OCI-LY7 (cell line): ENCODE measurements at regions not wholly inside any gene's neighbourhood (a gene's known extent, or its start where the extent isn't known, plus 50 kb on each side); places are given as distances from the start of the nearest gene placed in this dataset.

Source experiments
- BruUV-seq: library from RNA; stranded (reverse); fragments of 400-500 nt; replicated peaks from 2 replicates; lab custom pipeline; 2021; lab: Mats Ljungman, UMichigan
- CTCF ChIA-PET: fragments of 300-600 bp; sonication (Branson Sonifier 250); formaldehyde crosslinking; loops from one replicate; lab custom pipeline; 2022; ENCODE audit warnings: antibody characterized with exemption; ENCODE audit not compliant: unreplicated experiment; lab: Charles Lee
- POLR2A ChIA-PET: fragments of 300-600 bp; sonication (Branson Sonifier 250); formaldehyde crosslinking; loops from one replicate; lab custom pipeline; 2022; ENCODE audit warnings: antibody characterized with exemption; lab: Charles Lee
- DNase-seq: peaks from one replicate; pipeline ENCODE4 v3.0.0-alpha.2; 2015; ENCODE audit warnings: low spot score
- H2AFZ ChIP-seq: fragments of 200-600 bp; sonication (generic), shearing (Covaris generic); 2 replicates; pipeline ENCODE4 v1.6.1; 2014; ENCODE audit warnings: mild to moderate bottlenecking, antibody characterized with exemption, low read length, moderate library complexity
- H3K27ac ChIP-seq: fragments of 200-600 bp; sonication (generic); 2 replicates; pipeline ENCODE4 v1.5.1; 2014; ENCODE audit warnings: mixed run types, low read depth, mild to moderate bottlenecking, moderate library complexity, low read length, inconsistent platforms; ENCODE audit not compliant: poor library complexity, severe bottlenecking
- H3K36me3 ChIP-seq: fragments of 200-600 bp; sonication (generic); 2 replicates; pipeline ENCODE4 v1.6.1; 2014; ENCODE audit warnings: mild to moderate bottlenecking, antibody characterized with exemption, low read length, moderate library complexity, mixed read lengths; ENCODE audit not compliant: insufficient read depth
- H3K4me1 ChIP-seq: fragments of 200-600 bp; sonication (generic); 2 replicates; pipeline ENCODE4 v1.5.1; 2014; ENCODE audit warnings: mild to moderate bottlenecking, low read length; ENCODE audit not compliant: insufficient read depth, poor library complexity, severe bottlenecking
- H3K4me2 ChIP-seq: fragments of 200-600 bp; sonication (generic); 2 replicates; pipeline ENCODE4 v1.6.1; 2014; ENCODE audit warnings: mild to moderate bottlenecking, low read length
- H3K4me3 ChIP-seq: fragments of 200-600 bp; sonication (generic); 2 replicates; pipeline ENCODE4 v1.5.1; 2014; ENCODE audit warnings: mild to moderate bottlenecking, low read depth, low read length; ENCODE audit not compliant: poor library complexity, severe bottlenecking
- H3K79me2 ChIP-seq: fragments of 200-600 bp; sonication (generic); 2 replicates; pipeline ENCODE4 v1.6.1; 2016; ENCODE audit warnings: low read depth, mild to moderate bottlenecking, low read length, moderate library complexity, mixed read lengths; ENCODE audit not compliant: insufficient read depth
- H3K9me2 ChIP-seq: fragments of 200-600 bp; sonication (generic); 2 replicates; pipeline ENCODE4 v1.6.1; 2016; ENCODE audit warnings: mild to moderate bottlenecking, low read length, mixed read lengths; ENCODE audit not compliant: insufficient read depth
- H3K9me3 ChIP-seq: fragments of 200-600 bp; sonication (generic); 2 replicates; pipeline ENCODE4 v1.6.1; 2014; ENCODE audit warnings: mild to moderate bottlenecking, mixed run types, low read length, mixed read lengths
- H4K20me1 ChIP-seq: fragments of 200-600 bp; sonication (generic); 2 replicates; pipeline ENCODE4 v1.6.1; 2014; ENCODE audit warnings: mild to moderate bottlenecking, antibody characterized with exemption, low read length, moderate library complexity, mixed read lengths; ENCODE audit not compliant: insufficient read depth
- EZH2phosphoT487 ChIP-seq: fragments of 200-600 bp; sonication (generic); IDR thresholded peaks from 2 replicates; pipeline ENCODE4 v1.6.1; 2018; ENCODE audit warnings: low read depth, borderline replicate concordance, mild to moderate bottlenecking, mixed run types, antibody characterized with exemption, low read length, moderate library complexity, mixed read lengths
- intact Hi-C: fragments of 100-400 bp; cut with micrococcal nuclease; formaldehyde crosslinking; loops from one replicate; pipeline ENCODE4 v1.10.0; 2022; ENCODE audit not compliant: unreplicated experiment
- TF ChIP-seq, protein P1 (sequence below): fragments of 200-600 bp; sonication (generic); conservative IDR thresholded peaks from 2 replicates; pipeline ENCODE4 v1.5.1; 2014; ENCODE audit warnings: mild to moderate bottlenecking, antibody characterized with exemption, low read length, moderate library complexity, mixed read lengths

- no peaks in the 10 kb centered on the region for H3K79me2 ChIP-seq
- H3K36me3 ChIP-seq: no peaks in the 10 kb centered on the region
- H3K9me3 ChIP-seq: no peaks in the 10 kb centered on the region
- H2AFZ ChIP-seq: no peak overlapping the region
- no peak for DNase-seq
- CTCF ChIA-PET: no interaction called here
- TF ChIP-seq EZH2phosphoT487: no peak
- TF ChIP-seq, protein P1, sequence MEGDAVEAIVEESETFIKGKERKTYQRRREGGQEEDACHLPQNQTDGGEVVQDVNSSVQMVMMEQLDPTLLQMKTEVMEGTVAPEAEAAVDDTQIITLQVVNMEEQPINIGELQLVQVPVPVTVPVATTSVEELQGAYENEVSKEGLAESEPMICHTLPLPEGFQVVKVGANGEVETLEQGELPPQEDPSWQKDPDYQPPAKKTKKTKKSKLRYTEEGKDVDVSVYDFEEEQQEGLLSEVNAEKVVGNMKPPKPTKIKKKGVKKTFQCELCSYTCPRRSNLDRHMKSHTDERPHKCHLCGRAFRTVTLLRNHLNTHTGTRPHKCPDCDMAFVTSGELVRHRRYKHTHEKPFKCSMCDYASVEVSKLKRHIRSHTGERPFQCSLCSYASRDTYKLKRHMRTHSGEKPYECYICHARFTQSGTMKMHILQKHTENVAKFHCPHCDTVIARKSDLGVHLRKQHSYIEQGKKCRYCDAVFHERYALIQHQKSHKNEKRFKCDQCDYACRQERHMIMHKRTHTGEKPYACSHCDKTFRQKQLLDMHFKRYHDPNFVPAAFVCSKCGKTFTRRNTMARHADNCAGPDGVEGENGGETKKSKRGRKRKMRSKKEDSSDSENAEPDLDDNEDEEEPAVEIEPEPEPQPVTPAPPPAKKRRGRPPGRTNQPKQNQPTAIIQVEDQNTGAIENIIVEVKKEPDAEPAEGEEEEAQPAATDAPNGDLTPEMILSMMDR: no peak
- H3K4me2 ChIP-seq: no peak overlapping the region
- peaks cover 9% of the 10 kb centered on the region for H3K4me1 ChIP-seq
- H4K20me1 ChIP-seq: no peaks in the 10 kb centered on the region
- no peaks in the 10 kb centered on the region for H3K9me2 ChIP-seq
- POLR2A ChIA-PET: no interaction called here
- no peak overlapping the region for H3K4me3 ChIP-seq
- H3K27ac ChIP-seq: no peak overlapping the region
- intact Hi-C loops: no loop called here
- BruUV-seq: no TSS peak
Observed at GRCh38 chr18:34086370-34086769, 138.3 kb downstream of the NOL4 start.

DNA sequence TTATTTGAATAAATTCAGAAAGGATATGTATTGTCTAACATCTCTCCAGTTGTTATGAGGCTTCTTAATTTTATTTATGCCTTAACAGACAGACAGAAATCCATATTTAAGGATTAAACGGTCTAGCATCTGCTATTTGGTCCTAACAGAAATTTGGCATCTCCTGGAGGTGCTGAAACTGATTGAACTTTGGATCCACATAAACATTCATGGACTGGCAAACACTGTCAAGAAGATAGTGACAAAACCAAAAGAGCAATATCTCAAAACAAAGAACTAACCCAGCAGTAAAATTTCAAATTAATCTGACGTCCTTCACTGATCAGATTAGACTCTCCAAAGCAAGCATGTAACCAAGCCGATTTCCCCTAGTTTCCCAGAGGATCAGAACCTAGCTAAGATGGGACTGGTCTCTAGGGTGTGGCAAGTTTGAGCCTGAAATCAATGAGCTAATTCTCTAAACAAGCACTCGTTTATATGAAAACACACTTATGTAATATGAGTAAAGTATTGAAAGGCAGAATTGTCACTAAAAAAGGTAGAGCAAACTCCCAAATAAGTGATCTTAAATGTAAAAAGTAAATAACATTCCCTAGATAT lies 139.5 kb downstream of the NOL4 start:
- no peaks in the 10 kb centered on the region for H3K36me3 ChIP-seq
- no peaks in the 10 kb centered on the region for H4K20me1 ChIP-seq
- H3K9me2 ChIP-seq: no peaks in the 10 kb centered on the region
- H3K79me2 ChIP-seq: no peaks in the 10 kb centered on the region
- no peak overlapping the region for H3K4me3 ChIP-seq
- intact Hi-C loops: no loop called here
- no TSS peak for BruUV-seq
- H3K27ac ChIP-seq: peak overlapping the region; percentile 25
- DNase-seq: no peak
- ChIA-PET POLR2A (interaction anchor here (0.6 kb wide), 1 partner anchor 503 kb away, joined by 3 read pairs; no protein-coding TSS in a partner anchor), CTCF (no interaction called here)
- no peaks in the 10 kb centered on the region for H3K9me3 ChIP-seq
- TF ChIP-seq, protein P1: no peak
- no peak for TF ChIP-seq EZH2phosphoT487
- no peak overlapping the region for H3K4me2 ChIP-seq
- peaks cover 9% of the 10 kb centered on the region for H3K4me1 ChIP-seq
- H2AFZ ChIP-seq: peak overlapping the region; percentile 76

- H3K4me2 ChIP-seq: 0 out of 2 replicates have a peak overlapping the region, but pooled peaks have one; percentile 23
- intact Hi-C loops: no loop called here
- no peak overlapping the region for H3K4me3 ChIP-seq
- no peak for DNase-seq
- H3K79me2 ChIP-seq: no peaks in the 10 kb centered on the region
- no peak overlapping the region for H3K27ac ChIP-seq
- H3K9me3 ChIP-seq: no peaks in the 10 kb centered on the region
- H3K36me3 ChIP-seq: no peaks in the 10 kb centered on the region
- H2AFZ ChIP-seq: peak overlapping the region; percentile 76
- BruUV-seq: no TSS peak
- no peak for TF ChIP-seq EZH2phosphoT487
- TF ChIP-seq, protein P1: no peak
- ChIA-PET POLR2A (interaction anchor here (0.6 kb wide), 1 partner anchor 502 kb away, joined by 3 read pairs; no protein-coding TSS in a partner anchor), CTCF (no interaction called here)
- no peaks in the 10 kb centered on the region for H4K20me1 ChIP-seq
- H3K4me1 ChIP-seq: peaks cover 9% of the 10 kb centered on the region
- H3K9me2 ChIP-seq: no peaks in the 10 kb centered on the region
Observed at GRCh38 chr18:34084635-34085034, 140.1 kb downstream of the NOL4 start.
